SK-N-SH (cell line): ENCODE measurements at regions not wholly inside any gene's neighbourhood (a gene's known extent, or its start where the extent isn't known, plus 50 kb on each side); places are given as distances from the start of the nearest gene placed in this dataset.

ENCODE experiments used
- CTCF ChIA-PET: fragments of 300-600, 350-600 bp; formaldehyde crosslinking; extraction: SDS; loops from one replicate; lab custom pipeline; 2021; lab: Yijun Ruan, JAX
- POLR2A ChIA-PET: fragments of 350-600 bp; sonication (Branson Sonifier 250); formaldehyde crosslinking; extraction: SDS; loops from one replicate; lab custom pipeline; 2020; ENCODE audit warnings: antibody characterized with exemption, inconsistent platforms; lab: Yijun Ruan, JAX
- DNase-seq: peaks from one replicate; pipeline ENCODE4 v3.0.0; 2012
- H2AFZ ChIP-seq: fragments of 200-600 bp; sonication (generic); 2 replicates; pipeline ENCODE4 v1.8.1; 2016; ENCODE audit warnings: antibody characterized with exemption, mild to moderate bottlenecking, low read depth
- H3F3A ChIP-seq: fragments of 200-600 bp; sonication (generic); replicated peaks from 2 replicates; pipeline ENCODE3; 2016; ENCODE audit warnings: antibody characterized with exemption, mild to moderate bottlenecking; ENCODE audit not compliant: insufficient read depth
- H3K27ac ChIP-seq, 2 experiments: fragments of 200-500 bp in 1 of 2; fragments of 200-600 bp in 1 of 2; sonication (Bioruptor generic) in 1 of 2; sonication (generic), shearing (Covaris generic) in 1 of 2; 2 replicates each; pipeline versions ENCODE4 v1.5.1 to v1.6.1; 2014 to 2016; ENCODE audit warnings: low read depth in 2 of 2, inconsistent platforms in 1 of 2, low read length in 1 of 2, mild to moderate bottlenecking in 1 of 2, mixed read lengths in 1 of 2
- H3K27me3 ChIP-seq: fragments of 200-600 bp; sonication (generic), shearing (Covaris generic); 2 replicates; pipeline ENCODE4 v1.6.1; 2016; ENCODE audit warnings: mixed run types; ENCODE audit not compliant: insufficient read depth
- H3K36me3 ChIP-seq, 2 experiments: fragments of 200-500 bp in 1 of 2; fragments of 200-600 bp in 1 of 2; sonication (Bioruptor generic) in 1 of 2; sonication (generic) in 1 of 2; replicated peaks in 1 of 2; 2 replicates each; pipeline versions ENCODE3 to v1.5.1; 2014 to 2016; ENCODE audit warnings: low read length in 1 of 2, mild to moderate bottlenecking in 1 of 2; ENCODE audit not compliant: insufficient read depth in 2 of 2, control insufficient read depth in 1 of 2
- H3K4me1 ChIP-seq, 2 experiments: fragments of 200-500 bp in 1 of 2; fragments of 200-600 bp in 1 of 2; sonication (Bioruptor generic) in 1 of 2; sonication (generic), shearing (Covaris generic) in 1 of 2; 2 replicates each; pipeline versions ENCODE4 v1.5.1 to v1.6.1; 2014 to 2016; ENCODE audit warnings: low read depth in 1 of 2, low read length in 1 of 2, mixed run types in 1 of 2; ENCODE audit not compliant: insufficient read depth in 2 of 2, control insufficient read depth in 1 of 2
- H3K4me2 ChIP-seq: fragments of 200-600 bp; sonication (generic), shearing (Covaris generic); 2 replicates; pipeline ENCODE4 v1.6.1; 2017; ENCODE audit warnings: mixed run types
- H3K4me3 ChIP-seq, 2 experiments: fragments of 200-500 bp in 1 of 2; fragments of 200-600 bp in 1 of 2; sonication (Bioruptor generic) in 1 of 2; sonication (generic), shearing (Covaris generic) in 1 of 2; 2 replicates each; pipeline versions ENCODE4 v1.5.1 to v1.8.1; 2014 to 2016; ENCODE audit warnings: low read depth in 2 of 2, inconsistent platforms in 1 of 2, low read length in 1 of 2, mild to moderate bottlenecking in 1 of 2, mixed read lengths in 1 of 2, moderate library complexity in 1 of 2
- H3K79me2 ChIP-seq: fragments of 200-600 bp; sonication (generic); 2 replicates; pipeline ENCODE4 v1.8.1; 2017; ENCODE audit warnings: mild to moderate bottlenecking; ENCODE audit not compliant: insufficient read depth
- H3K9ac ChIP-seq: fragments of 200-600 bp; sonication (generic); 2 replicates; pipeline ENCODE4 v1.6.1; 2017; ENCODE audit warnings: mixed run types
- H3K9me2 ChIP-seq: fragments of 200-600 bp; sonication (generic); 2 replicates; pipeline ENCODE4 v1.6.1; 2017; ENCODE audit warnings: mixed run types
- H3K9me3 ChIP-seq: fragments of 200-600 bp; sonication (generic); 2 replicates; pipeline ENCODE4 v1.6.1; 2017; ENCODE audit warnings: mixed run types, mild to moderate bottlenecking, moderate library complexity
- H4K20me1 ChIP-seq: fragments of 200-600 bp; sonication (generic); 2 replicates; pipeline ENCODE4 v1.6.1; 2017; ENCODE audit warnings: mild to moderate bottlenecking, mixed run types; ENCODE audit not compliant: insufficient read depth
- ELF1 ChIP-seq: IDR thresholded peaks from 2 replicates; pipeline ENCODE4 v1.4.0; 2012
- EP300 ChIP-seq, 2 experiments: IDR thresholded peaks; 2 replicates each; pipeline versions ENCODE4 v1.4.0 to v1.6.1; 2012; ENCODE audit warnings: borderline replicate concordance in 1 of 2, low read depth in 1 of 2, low read length in 1 of 2
- EZH2phosphoT487 ChIP-seq: fragments of 200-600 bp; sonication (generic); IDR thresholded peaks from 2 replicates; pipeline ENCODE4 v1.6.1; 2017; ENCODE audit warnings: low read depth, mixed run types, mild to moderate bottlenecking, antibody characterized with exemption, moderate library complexity, borderline replicate concordance
- MEF2A ChIP-seq: IDR thresholded peaks from 2 replicates; pipeline ENCODE4 v1.4.0; 2012; ENCODE audit warnings: low read depth, borderline replicate concordance
- MXI1 ChIP-seq: IDR thresholded peaks from 2 replicates; pipeline ENCODE4 v1.6.1; 2012; ENCODE audit warnings: mild to moderate bottlenecking, low read depth, low read length, improper control_type of control experiment
- POLR2AphosphoS5 ChIP-seq: IDR thresholded peaks from 2 replicates; pipeline ENCODE4 v1.6.1; 2012; ENCODE audit warnings: low read depth, low read length
- REST ChIP-seq: IDR thresholded peaks from 2 replicates; pipeline ENCODE4 v1.6.1; 2012; ENCODE audit warnings: mild to moderate bottlenecking, low read depth, low read length, moderate library complexity
- RFX5 ChIP-seq: IDR thresholded peaks from 2 replicates; pipeline ENCODE4 v1.6.1; 2012; ENCODE audit warnings: mild to moderate bottlenecking, improper control_type of control experiment, low read length
- TAF1 ChIP-seq: IDR thresholded peaks from 2 replicates; pipeline ENCODE4 v1.6.1; 2012; ENCODE audit warnings: low read depth, mild to moderate bottlenecking, low read length, moderate library complexity, borderline replicate concordance
- TCF12 ChIP-seq: IDR thresholded peaks from 2 replicates; pipeline ENCODE4 v1.4.0; 2012
- TEAD4 ChIP-seq: IDR thresholded peaks from 2 replicates; pipeline ENCODE4 v1.4.0; 2012; ENCODE audit warnings: mild to moderate bottlenecking, borderline replicate concordance; ENCODE audit not compliant: insufficient read depth
- USF2 ChIP-seq: fragments of 150-350 bp; IDR thresholded peaks from 2 replicates; pipeline ENCODE4 v1.6.1; 2017; ENCODE audit warnings: antibody characterized with exemption, low read length, low read depth, borderline replicate concordance
- WGBS: methylation state at CpG from one replicate; pipeline ENCODE4 v1.1.6; 2017; ENCODE audit warnings: low lambda C conversion rate; 5-methylcytosine and 5-hydroxymethylcytosine counted together
- TF ChIP-seq, protein P1 (sequence below): IDR thresholded peaks from 2 replicates; pipeline ENCODE4 v1.4.0; 2012; ENCODE audit warnings: low read depth, borderline replicate concordance
- TF ChIP-seq, protein P2 (sequence below): fragments of 150-350 bp; IDR thresholded peaks from 2 replicates; pipeline ENCODE4 v1.6.1; 2016; ENCODE audit warnings: mild to moderate bottlenecking, low read depth, low read length
- TF ChIP-seq, protein P3 (sequence below): fragments of 200-600 bp; sonication (generic); IDR thresholded peaks from 2 replicates; pipeline ENCODE4 v1.6.1; 2017; ENCODE audit warnings: antibody characterized with exemption, mild to moderate bottlenecking, moderate library complexity

GRCh38 chr1:81548918-81549587 lies 251.7 kb upstream of the ADGRL2 start:
- Histone ChIP-seq H4K20me1 (no peaks in the 10 kb centered on the region), H3K4me3 (no peak overlapping the region), H3K9ac (no peak overlapping the region), H3K36me3 (no peaks in the 10 kb centered on the region), H3K9me3 (no peaks in the 10 kb centered on the region), H3K79me2 (no peaks in the 10 kb centered on the region), H3K4me1 (no peaks in the 10 kb centered on the region; a peak in 1 of 4 replicates), H3F3A (no peaks in the 10 kb centered on the region), H3K27ac (no peak overlapping the region), H3K9me2 (no peaks in the 10 kb centered on the region), H3K27me3 (no peaks in the 10 kb centered on the region), H2AFZ (0 out of 2 replicates have a peak overlapping the region, but pooled peaks have one; percentile 35), H3K4me2 (no peak overlapping the region)
- no peak for DNase-seq
- 57% methylated on average over 3 of the region's 3 CpGs for WGBS
- ChIA-PET CTCF (interaction anchor here (0.8 to 2.3 kb wide), 9 partner anchors 10 to 257 kb away, joined by 3 to 7 read pairs (median 4); partner anchors contain the start of gene ADGRL2), POLR2A (no interaction called here)
- TF ChIP-seq, protein P1, sequence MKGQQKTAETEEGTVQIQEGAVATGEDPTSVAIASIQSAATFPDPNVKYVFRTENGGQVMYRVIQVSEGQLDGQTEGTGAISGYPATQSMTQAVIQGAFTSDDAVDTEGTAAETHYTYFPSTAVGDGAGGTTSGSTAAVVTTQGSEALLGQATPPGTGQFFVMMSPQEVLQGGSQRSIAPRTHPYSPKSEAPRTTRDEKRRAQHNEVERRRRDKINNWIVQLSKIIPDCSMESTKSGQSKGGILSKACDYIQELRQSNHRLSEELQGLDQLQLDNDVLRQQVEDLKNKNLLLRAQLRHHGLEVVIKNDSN = no peak
- no peak for TF ChIP-seq MEF2A
- TF ChIP-seq TAF1 = no peak
- TF ChIP-seq RFX5 = no peak
- no peak for TF ChIP-seq TEAD4
- no peak for TF ChIP-seq EZH2phosphoT487
- TF ChIP-seq USF2 = no peak
- no peak for TF ChIP-seq TCF12
- TF ChIP-seq ELF1 = no peak
- TF ChIP-seq, protein P2, sequence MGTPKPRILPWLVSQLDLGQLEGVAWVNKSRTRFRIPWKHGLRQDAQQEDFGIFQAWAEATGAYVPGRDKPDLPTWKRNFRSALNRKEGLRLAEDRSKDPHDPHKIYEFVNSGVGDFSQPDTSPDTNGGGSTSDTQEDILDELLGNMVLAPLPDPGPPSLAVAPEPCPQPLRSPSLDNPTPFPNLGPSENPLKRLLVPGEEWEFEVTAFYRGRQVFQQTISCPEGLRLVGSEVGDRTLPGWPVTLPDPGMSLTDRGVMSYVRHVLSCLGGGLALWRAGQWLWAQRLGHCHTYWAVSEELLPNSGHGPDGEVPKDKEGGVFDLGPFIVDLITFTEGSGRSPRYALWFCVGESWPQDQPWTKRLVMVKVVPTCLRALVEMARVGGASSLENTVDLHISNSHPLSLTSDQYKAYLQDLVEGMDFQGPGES = no peak
- no peak for TF ChIP-seq REST
- TF ChIP-seq POLR2AphosphoS5 = no peak
- TF ChIP-seq EP300 (IDR thresholded peaks at IDR 0.05; ENCODE audit: borderline replicate concordance in 1 of 2, low read depth in 1 of 2, low read length in 1 of 2) = no peak
- TF ChIP-seq, protein P3, sequence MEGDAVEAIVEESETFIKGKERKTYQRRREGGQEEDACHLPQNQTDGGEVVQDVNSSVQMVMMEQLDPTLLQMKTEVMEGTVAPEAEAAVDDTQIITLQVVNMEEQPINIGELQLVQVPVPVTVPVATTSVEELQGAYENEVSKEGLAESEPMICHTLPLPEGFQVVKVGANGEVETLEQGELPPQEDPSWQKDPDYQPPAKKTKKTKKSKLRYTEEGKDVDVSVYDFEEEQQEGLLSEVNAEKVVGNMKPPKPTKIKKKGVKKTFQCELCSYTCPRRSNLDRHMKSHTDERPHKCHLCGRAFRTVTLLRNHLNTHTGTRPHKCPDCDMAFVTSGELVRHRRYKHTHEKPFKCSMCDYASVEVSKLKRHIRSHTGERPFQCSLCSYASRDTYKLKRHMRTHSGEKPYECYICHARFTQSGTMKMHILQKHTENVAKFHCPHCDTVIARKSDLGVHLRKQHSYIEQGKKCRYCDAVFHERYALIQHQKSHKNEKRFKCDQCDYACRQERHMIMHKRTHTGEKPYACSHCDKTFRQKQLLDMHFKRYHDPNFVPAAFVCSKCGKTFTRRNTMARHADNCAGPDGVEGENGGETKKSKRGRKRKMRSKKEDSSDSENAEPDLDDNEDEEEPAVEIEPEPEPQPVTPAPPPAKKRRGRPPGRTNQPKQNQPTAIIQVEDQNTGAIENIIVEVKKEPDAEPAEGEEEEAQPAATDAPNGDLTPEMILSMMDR = no peak
- no peak for TF ChIP-seq MXI1
